Thyroid gland (tissue), 4 donors: ENCODE measurements at regions not wholly inside any gene's neighbourhood (a gene's known extent, or its start where the extent isn't known, plus 50 kb on each side); places are given as distances from the start of the nearest gene placed in this dataset.

Experiments
- POLR2A ChIP-seq, 2 donors: fragments of 450-650 bp; IDR thresholded peaks; one replicate each; pipeline ENCODE4 v1.6.1; 2017; ENCODE audit warnings: antibody characterized with exemption in 2 of 2, mild to moderate bottlenecking in 2 of 2, moderate library complexity in 1 of 2
- TF ChIP-seq, protein P1 (sequence below), 6 experiments: fragments of 200-600 bp in 3 of 6; fragments of 450-650 bp in 3 of 6; sonication (generic) in 3 of 6; IDR thresholded peaks; one replicate each; pipeline ENCODE4 v1.5.1; 2016 to 2019; ENCODE audit warnings: antibody characterized with exemption in 6 of 6, mild to moderate bottlenecking in 2 of 6, inconsistent platforms in 1 of 6, moderate library complexity in 1 of 6

DNA sequence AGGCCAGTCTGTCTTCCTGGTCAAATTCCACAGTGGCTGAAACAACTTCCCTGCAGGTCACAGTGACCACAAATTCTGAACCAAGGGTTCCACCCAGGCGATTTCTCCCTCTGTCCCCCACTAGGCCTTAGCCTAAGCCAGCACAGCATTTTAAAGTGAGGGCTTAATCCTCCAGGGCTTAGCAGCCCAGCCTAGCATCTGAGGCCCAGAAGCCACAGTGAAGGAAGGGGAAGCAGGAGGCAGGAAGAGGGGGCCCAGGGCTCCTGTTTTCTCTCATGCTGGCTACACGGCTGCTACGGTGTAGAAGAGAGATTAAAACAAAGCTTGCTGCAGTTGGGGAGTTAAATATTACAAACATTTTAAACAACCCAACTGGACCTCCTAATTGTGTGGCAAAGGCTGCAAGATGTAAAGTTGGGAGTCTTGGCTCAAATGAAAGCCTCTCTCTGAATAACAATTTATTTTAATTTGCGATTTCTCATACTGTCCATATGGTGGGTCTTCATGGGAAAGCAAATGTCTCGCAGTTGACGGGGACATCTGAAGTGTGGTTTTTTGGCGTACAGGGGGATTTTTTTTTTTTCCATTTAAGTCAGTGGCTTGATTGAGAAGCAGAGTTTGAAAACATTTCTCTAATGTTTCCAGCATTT, 170.8 kb upstream of the RAI2 start:
- TF ChIP-seq, protein P1, sequence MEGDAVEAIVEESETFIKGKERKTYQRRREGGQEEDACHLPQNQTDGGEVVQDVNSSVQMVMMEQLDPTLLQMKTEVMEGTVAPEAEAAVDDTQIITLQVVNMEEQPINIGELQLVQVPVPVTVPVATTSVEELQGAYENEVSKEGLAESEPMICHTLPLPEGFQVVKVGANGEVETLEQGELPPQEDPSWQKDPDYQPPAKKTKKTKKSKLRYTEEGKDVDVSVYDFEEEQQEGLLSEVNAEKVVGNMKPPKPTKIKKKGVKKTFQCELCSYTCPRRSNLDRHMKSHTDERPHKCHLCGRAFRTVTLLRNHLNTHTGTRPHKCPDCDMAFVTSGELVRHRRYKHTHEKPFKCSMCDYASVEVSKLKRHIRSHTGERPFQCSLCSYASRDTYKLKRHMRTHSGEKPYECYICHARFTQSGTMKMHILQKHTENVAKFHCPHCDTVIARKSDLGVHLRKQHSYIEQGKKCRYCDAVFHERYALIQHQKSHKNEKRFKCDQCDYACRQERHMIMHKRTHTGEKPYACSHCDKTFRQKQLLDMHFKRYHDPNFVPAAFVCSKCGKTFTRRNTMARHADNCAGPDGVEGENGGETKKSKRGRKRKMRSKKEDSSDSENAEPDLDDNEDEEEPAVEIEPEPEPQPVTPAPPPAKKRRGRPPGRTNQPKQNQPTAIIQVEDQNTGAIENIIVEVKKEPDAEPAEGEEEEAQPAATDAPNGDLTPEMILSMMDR (IDR thresholded peaks at IDR 0.05), result no peak
- no peak for TF ChIP-seq POLR2A (IDR thresholded peaks at IDR 0.05)
